Mucosa of descending colon (tissue), 3 donors: ENCODE measurements at regions not wholly inside any gene's neighbourhood (a gene's known extent, or its start where the extent isn't known, plus 50 kb on each side); places are given as distances from the start of the nearest gene placed in this dataset.
"Not testable (repeated sequence)": the region's sequence is repeated elsewhere in the genome, so short reads cannot be mapped to it uniquely, and the experiment has no call there.

Experiments
- ATAC-seq: fragments of 200-7000 bp; cut with Tn5 transposase; one replicate; pipeline ENCODE4 v1.9.1; 2020; ENCODE audit warnings: mild to moderate bottlenecking, moderate library complexity
- DNase-seq, 3 donors: peaks; one replicate each; pipeline ENCODE4 v3.0.0-alpha.2; 2020
- H3K36me3 ChIP-seq: fragments of 200-600 bp; one replicate; pipeline ENCODE4 v1.8.0; 2021; ENCODE audit warnings: low read depth, mild to moderate bottlenecking
- H3K4me1 ChIP-seq: fragments of 200-600 bp; one replicate; pipeline ENCODE4 v1.8.0; 2021; ENCODE audit warnings: low read depth, mild to moderate bottlenecking
- H3K4me3 ChIP-seq: fragments of 200-600 bp; one replicate; pipeline ENCODE4 v1.8.0; 2021; ENCODE audit warnings: mild to moderate bottlenecking
- H3K9me3 ChIP-seq: fragments of 200-600 bp; one replicate; pipeline ENCODE4 v1.8.0; 2021; ENCODE audit warnings: mild to moderate bottlenecking
- intact Hi-C, 2 donors: fragments of 100-400 bp; cut with DNase I in 1 of 2; cut with micrococcal nuclease in 1 of 2; formaldehyde crosslinking; loops; one replicate each; pipeline versions ENCODE4 v1.11.0 to v1.11.1; 2022; cut with DNase I, micrococcal nuclease
- TF ChIP-seq, protein P1 (sequence below): fragments of 200-600 bp; IDR thresholded peaks from one replicate; pipeline ENCODE4 v1.8.0; 2022; ENCODE audit warnings: antibody characterized with exemption, mild to moderate bottlenecking
- donor health status: DM: no; HTN: no; CAD: no; lungs with moderate emphysema.
- donor health status: DM: no; HTN: no; CAD: no.
- donor health status: DM: no; HTN: yes; CAD: no.

DNA sequence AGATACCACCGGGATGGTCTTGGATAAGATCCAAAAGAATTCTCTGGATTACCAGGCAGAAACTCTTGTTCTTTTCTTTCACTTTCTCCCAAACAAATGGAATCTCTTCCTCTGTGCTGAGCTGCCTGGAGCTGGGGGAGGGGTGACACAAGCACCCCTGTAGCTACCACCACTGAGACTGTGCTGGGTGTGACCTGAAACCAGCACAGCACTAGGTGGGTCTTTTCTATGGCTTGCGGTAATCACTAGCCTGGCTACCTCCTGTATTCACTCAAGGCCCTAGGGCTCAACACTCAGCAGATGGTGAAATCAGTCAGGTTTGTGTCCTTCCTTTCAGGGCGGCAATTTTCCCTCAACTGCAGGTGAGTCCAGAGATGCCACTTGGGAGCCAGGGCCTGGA, 122.4 kb upstream of the CENPW start:
- H3K4me3 ChIP-seq, result no peak overlapping the region
- DNase-seq (no peak), ATAC-seq (no peak)
- no peaks in the 10 kb centered on the region for H3K36me3 ChIP-seq
- TF ChIP-seq, protein P1, sequence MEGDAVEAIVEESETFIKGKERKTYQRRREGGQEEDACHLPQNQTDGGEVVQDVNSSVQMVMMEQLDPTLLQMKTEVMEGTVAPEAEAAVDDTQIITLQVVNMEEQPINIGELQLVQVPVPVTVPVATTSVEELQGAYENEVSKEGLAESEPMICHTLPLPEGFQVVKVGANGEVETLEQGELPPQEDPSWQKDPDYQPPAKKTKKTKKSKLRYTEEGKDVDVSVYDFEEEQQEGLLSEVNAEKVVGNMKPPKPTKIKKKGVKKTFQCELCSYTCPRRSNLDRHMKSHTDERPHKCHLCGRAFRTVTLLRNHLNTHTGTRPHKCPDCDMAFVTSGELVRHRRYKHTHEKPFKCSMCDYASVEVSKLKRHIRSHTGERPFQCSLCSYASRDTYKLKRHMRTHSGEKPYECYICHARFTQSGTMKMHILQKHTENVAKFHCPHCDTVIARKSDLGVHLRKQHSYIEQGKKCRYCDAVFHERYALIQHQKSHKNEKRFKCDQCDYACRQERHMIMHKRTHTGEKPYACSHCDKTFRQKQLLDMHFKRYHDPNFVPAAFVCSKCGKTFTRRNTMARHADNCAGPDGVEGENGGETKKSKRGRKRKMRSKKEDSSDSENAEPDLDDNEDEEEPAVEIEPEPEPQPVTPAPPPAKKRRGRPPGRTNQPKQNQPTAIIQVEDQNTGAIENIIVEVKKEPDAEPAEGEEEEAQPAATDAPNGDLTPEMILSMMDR, result no peak
- H3K4me1 ChIP-seq, result no peaks in the 10 kb centered on the region
- no peaks in the 10 kb centered on the region for H3K9me3 ChIP-seq
- intact Hi-C loops, result no loop called here

DNA sequence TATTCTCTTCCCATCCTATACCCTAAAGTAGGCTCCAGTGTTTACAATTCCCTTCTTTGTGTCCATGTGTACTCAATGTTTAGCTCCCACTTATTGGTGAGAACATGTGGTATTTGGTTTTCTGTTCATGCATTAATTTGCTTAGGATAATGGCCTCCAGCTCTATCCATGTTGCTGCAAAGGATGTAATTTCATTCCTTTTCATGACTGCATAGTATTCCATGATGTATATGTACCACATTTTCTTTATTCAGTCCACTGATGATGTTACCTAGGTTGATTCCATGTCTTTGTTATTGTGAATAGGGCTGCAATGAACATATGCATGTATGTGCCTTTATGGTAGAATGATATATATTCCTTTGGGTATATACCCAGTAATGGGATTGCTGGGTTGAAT, 119.0 kb upstream of the CENPW start:
- DNase-seq, H3K36me3 ChIP-seq, H3K4me3 ChIP-seq, H3K4me1 ChIP-seq, intact Hi-C loops, H3K9me3 ChIP-seq, ATAC-seq: not testable (repeated sequence)

DNA sequence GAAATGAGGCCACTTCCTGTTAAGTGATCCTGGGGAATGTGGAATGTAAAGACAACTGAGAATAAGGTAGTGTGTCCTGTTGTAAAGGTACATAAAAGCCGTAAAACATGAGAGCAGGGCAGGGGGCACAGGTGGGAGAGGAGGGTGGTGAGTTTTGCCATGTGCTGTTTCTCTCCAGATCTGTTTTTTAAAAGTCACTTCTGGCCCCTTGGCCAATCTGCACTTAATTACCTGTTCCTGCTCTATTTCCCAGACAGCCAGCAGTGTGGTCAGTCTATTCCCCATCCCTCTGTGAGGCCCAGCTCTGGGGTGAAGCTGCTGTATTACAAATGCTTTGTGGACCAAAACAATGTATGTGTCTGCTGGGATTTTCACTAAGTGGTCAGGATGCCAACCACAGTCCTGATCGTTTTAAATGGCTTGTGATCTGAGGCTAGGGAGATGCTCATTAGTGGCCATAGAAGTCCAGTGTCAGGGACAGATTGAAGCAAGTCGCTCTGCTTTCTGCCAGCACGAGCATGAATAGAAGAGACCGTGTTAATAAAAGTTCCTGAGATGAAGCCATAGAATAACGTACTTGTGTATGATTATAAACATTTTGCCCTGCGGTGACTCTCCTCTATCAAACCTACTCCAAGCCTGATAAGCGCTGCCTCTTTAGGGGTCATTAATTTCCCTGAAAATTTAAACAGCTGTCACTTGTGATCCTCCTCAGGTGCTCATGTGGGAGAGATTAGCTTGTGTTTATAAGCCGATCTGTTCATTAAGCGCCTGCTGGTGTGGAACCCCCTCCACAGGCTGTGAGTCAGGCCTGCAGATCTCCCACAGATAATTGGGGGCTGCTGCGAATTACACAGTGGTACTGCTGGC, 111.8 kb upstream of the CENPW start:
- no peaks in the 10 kb centered on the region for H3K4me1 ChIP-seq
- intact Hi-C loops, result no loop called here
- H3K9me3 ChIP-seq, result no peaks in the 10 kb centered on the region
- no peak for ATAC-seq
- TF ChIP-seq, protein P1, result no peak
- DNase-seq, result no peak
- no peak overlapping the region for H3K4me3 ChIP-seq
- no peaks in the 10 kb centered on the region for H3K36me3 ChIP-seq

DNA sequence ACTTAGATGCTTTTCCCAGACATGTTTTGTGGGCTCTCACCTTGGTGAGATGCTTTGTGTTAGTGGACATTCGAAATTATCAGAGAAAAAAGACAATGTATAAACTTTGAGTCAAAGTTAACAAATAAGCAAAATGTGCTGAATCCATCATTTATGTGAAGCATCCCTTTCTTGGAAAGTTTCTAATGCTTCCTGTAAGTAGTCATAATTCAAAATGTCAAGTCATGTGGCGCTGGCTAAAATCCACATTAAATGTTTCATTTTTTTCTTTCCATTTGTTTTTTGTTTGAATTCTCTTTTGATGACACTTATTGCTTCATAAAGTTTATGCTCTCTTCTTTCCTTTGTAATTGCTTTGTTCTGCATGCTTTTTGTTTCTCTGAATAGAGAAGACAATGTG, 107.2 kb upstream of the CENPW start:
- DNase-seq (no peak), ATAC-seq (no peak)
- no peaks in the 10 kb centered on the region for H3K36me3 ChIP-seq
- no peak overlapping the region for H3K4me3 ChIP-seq
- H3K9me3 ChIP-seq, result no peaks in the 10 kb centered on the region
- intact Hi-C loops, result no loop called here
- no peaks in the 10 kb centered on the region for H3K4me1 ChIP-seq
- TF ChIP-seq, protein P1, result no peak

DNA sequence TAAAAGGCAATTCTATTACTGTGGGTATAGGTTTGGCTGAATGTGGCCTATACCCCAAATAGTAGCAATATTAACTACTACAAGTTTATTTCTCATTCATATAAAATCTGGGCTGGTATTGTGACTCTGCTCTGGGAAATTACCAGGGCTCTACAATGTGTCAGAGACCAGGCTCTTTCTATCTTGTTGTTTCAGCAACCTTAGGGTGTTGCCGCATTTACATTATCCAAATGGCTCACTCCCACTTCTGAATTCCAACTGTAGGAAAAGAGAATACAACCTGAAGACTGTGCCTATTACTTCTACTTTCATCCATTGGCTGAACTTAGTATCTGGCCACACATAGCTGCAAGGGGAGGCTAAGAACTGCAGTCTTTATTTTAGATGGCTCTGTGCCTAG, 106.7 kb upstream of the CENPW start:
- H3K4me3 ChIP-seq, result no peak overlapping the region
- H3K9me3 ChIP-seq, result no peaks in the 10 kb centered on the region
- intact Hi-C loops, result no loop called here
- no peak for DNase-seq
- TF ChIP-seq, protein P1, result no peak
- no peaks in the 10 kb centered on the region for H3K36me3 ChIP-seq
- no peaks in the 10 kb centered on the region for H3K4me1 ChIP-seq
- no peak for ATAC-seq

DNA sequence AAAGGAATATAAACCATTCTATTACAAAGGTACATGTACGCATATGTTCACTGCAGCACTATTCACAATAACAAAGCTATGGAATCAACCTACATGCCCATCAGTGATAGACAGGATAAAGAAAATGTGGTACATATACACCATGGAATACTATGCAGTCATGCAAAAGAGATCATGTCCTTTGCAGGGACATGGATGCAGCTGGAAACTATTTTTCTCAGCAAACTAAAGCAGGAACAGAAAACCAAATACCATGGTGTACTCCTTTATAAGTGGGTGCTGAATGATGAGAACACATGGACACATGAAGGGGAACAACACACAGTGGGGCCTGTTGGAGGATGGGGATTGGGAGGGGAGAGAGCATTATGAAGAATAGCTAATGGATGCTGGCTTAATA, 104.6 kb upstream of the CENPW start:
- TF ChIP-seq, protein P1, result no peak
- intact Hi-C loops, result no loop called here
- H3K4me1 ChIP-seq, result no peaks in the 10 kb centered on the region
- H3K36me3 ChIP-seq, result no peaks in the 10 kb centered on the region
- H3K4me3 ChIP-seq, result no peak overlapping the region
- no peak for ATAC-seq
- DNase-seq, result no peak
- H3K9me3 ChIP-seq, result no peaks in the 10 kb centered on the region
